ENCODE measurements at regions not wholly inside any gene's neighbourhood (a gene's known extent, or its start where the extent isn't known, plus 50 kb on each side); places are given as distances from the start of the nearest gene placed in this dataset.
A peak's percentile ranks its signal among the peaks of the same experiment; 100 is the strongest.
"Not testable (repeated sequence)": the region's sequence is repeated elsewhere in the genome, so short reads cannot be mapped to it uniquely, and the experiment has no call there.

DNA sequence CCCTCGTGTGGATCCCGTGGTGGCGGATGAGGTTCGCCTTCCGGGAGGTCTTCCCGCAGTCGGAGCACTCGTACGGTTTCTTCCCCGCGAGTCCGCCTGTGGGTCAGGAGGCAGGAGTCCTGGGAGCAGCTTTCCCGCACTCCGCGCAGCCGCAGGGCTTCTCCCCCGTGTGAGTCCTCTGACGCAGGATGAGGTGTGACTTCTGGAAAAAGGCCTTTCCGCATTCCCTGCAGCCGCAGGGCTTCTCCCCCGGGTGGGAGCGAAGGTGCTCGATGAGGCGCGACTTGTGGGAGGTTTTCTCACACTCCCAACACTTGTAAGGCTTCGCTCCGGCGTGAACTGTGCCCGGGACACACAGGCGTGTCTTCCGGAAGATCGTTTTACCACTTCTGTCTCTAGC lies 68.8 kb upstream of the WIPI2 start:
- not testable (repeated sequence) for DNase-seq (ENCODE audit: low spot score)

DNA sequence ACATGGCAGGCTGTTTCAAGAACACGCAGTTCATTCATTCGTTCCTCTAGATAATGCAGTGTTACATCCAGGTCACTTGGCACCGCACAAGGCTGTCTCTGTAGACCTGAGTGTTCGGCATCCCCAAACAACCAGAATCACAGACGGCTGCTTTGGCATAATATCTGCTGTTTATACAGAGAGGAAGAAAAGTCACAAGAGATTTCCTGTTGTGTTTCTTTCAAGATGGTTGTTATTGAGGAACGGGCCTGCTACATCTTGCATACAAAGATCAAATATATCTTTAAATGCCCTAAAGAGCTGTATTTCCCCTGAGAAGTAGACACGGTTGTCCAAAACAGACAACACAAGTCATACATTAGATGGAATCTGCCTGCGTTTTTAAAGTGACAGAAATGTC lies 58.8 kb upstream of the WIPI2 start:
- not testable (repeated sequence) for DNase-seq (ENCODE audit: low spot score)

- DNase-seq (ENCODE audit: low spot score), result no peak
Measured at GRCh38 chr7:5132539-5132938, 57.5 kb upstream of the WIPI2 start.

DNA sequence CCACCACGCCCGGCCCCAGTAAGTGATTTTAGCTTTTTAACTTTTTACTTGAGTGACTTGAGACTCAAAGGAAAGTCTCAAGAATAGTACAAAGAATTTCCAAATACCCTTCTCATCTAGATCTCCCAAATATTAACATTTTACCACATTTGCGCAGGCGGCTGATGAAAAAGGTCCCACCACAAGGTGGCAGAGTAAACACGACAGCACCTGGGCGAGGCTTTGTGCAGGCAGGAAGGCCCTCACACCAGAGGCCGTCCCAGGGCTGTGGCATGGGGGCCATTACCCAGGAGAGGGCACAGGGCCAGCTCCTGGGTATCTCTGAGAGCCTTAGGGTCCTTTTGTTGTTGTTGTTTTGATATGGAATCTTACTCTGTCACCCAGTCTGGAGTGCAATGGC lies 50.0 kb upstream of the WIPI2 start:
- DNase-seq (ENCODE audit: low spot score), result peak; percentile 39

Data from HuH-7.5 (cell line).